K562 (cell line): ENCODE measurements at regions not wholly inside any gene's neighbourhood (a gene's known extent, or its start where the extent isn't known, plus 50 kb on each side); places are given as distances from the start of the nearest gene placed in this dataset.
A peak's percentile ranks its signal among the peaks of the same experiment; 100 is the strongest.

Experiments used
- CBX5 ChIP-seq: IDR thresholded peaks from 2 replicates; pipeline ENCODE4 v1.6.1; 2014; ENCODE audit warnings: low read depth, borderline replicate concordance
- DIDO1 ChIP-seq: fragments of 450-650 bp; IDR thresholded peaks from 2 replicates; pipeline ENCODE4 v1.6.1; 2016; ENCODE audit warnings: low read depth, missing biosample characterization, missing genetic modification characterization
- HMBOX1 ChIP-seq: sonication (generic); IDR thresholded peaks from 2 replicates; pipeline ENCODE4 v1.6.1; 2016
- HOMEZ ChIP-seq: fragments of 250-450 bp; sonication (Bioruptor Pico); IDR thresholded peaks from 2 replicates; pipeline ENCODE4 v1.4.0; 2020; ENCODE audit warnings: mild to moderate bottlenecking, moderate library complexity
- MECOM ChIP-seq: fragments of 250-450 bp; sonication (Bioruptor Pico); IDR thresholded peaks from 2 replicates; pipeline ENCODE4 v1.8.0; 2022; ENCODE audit warnings: inconsistent platforms
- MEIS2 ChIP-seq: fragments of 450-650 bp; IDR thresholded peaks from 2 replicates; pipeline ENCODE4 v1.6.1; 2014; ENCODE audit warnings: mild to moderate bottlenecking; ENCODE audit not compliant: partially characterized antibody
- NFRKB ChIP-seq: fragments of 450-650 bp; IDR thresholded peaks from 2 replicates; pipeline ENCODE4 v1.6.1; 2016; ENCODE audit warnings: low read depth
- PRDM10 ChIP-seq: fragments of 450-650 bp; IDR thresholded peaks from 2 replicates; pipeline ENCODE4 v1.6.1; 2018; ENCODE audit not compliant: partially characterized antibody
- PTTG1 ChIP-seq: fragments of 450-650 bp; IDR thresholded peaks from 2 replicates; pipeline ENCODE4 v1.6.1; 2016; ENCODE audit warnings: low read depth, mild to moderate bottlenecking, missing genetic modification characterization, missing compliant biosample characterization
- SMAD1 ChIP-seq: fragments of 150-350 bp; IDR thresholded peaks from 2 replicates; pipeline ENCODE4 v1.6.1; 2014; ENCODE audit warnings: low read length, low read depth; ENCODE audit not compliant: partially characterized antibody
- STAT6 ChIP-seq: sonication (generic); formaldehyde crosslinking; IDR thresholded peaks from 2 replicates; pipeline ENCODE4 v1.8.1; 2023; ENCODE audit warnings: mild to moderate bottlenecking, missing genetic modification reagents
- TCF15 ChIP-seq: fragments of 250-450 bp; sonication (Bioruptor Pico); IDR thresholded peaks from 2 replicates; pipeline ENCODE4 v1.8.0; 2022; ENCODE audit warnings: moderate library complexity, mild to moderate bottlenecking, inconsistent platforms
- ZBTB26 ChIP-seq: fragments of 450-650 bp; formaldehyde crosslinking; IDR thresholded peaks from 2 replicates; pipeline ENCODE4 v1.4.0; 2022; ENCODE audit warnings: missing genetic modification characterization
- ZC3H11A ChIP-seq: IDR thresholded peaks from 2 replicates; pipeline ENCODE4 v1.6.1; 2012; ENCODE audit warnings: low read depth, low read length, improper control_type of control experiment
- ZNF507 ChIP-seq: conservative IDR thresholded peaks from 2 replicates; pipeline ENCODE4 v1.6.1; 2017; ENCODE audit warnings: missing genetic modification characterization, missing compliant biosample characterization
- ZNF785 ChIP-seq: fragments of 250-450 bp; sonication (Bioruptor Pico); IDR thresholded peaks from 2 replicates; pipeline ENCODE4 v1.4.0; 2020; ENCODE audit warnings: mild to moderate bottlenecking

GRCh38 chr22:20656902-20657836 lies 116.7 kb upstream of the SERPIND1 start (continued):
- TF ChIP-seq ZNF785 (CRISPR knock-in tag) (0 out of 2 replicates have a peak, but pooled peaks have one; percentile 3), ZBTB26 (CRISPR knock-in tag) (no peak; the same call in none of the 2 replicates), STAT6 (0 out of 2 replicates have a peak, but pooled peaks have one; percentile 23), CBX5 (no peak), PTTG1 (no peak), NFRKB (peak; percentile 80; the same call in 1 of the 2 replicates), ZNF507 (tag) (no peak), TCF15 (CRISPR knock-in tag) (no peak), PRDM10 (no peak), HMBOX1 (no peak), ZC3H11A (no peak), SMAD1 (peak; percentile 49), HOMEZ (CRISPR knock-in tag) (0 out of 2 replicates have a peak, but pooled peaks have one; percentile 72), DIDO1 (tag) (no peak), MECOM (CRISPR knock-in tag) (no peak), MEIS2 (no peak)
